ENCODE measurements at regions not wholly inside any gene's neighbourhood (a gene's known extent, or its start where the extent isn't known, plus 50 kb on each side); places are given as distances from the start of the nearest gene placed in this dataset.

GRCh38 chr21:15400905-15401304 lies 328.9 kb upstream of the USP25 start:
- DNase-seq = no peak

- no peak for DNase-seq
Observed at GRCh38 chr21:15401331-15401730, 328.5 kb upstream of the USP25 start.

GRCh38 chr21:15405214-15405613 lies 324.6 kb upstream of the USP25 start:
- DNase-seq = no peak

- DNase-seq = no peak
Observed at GRCh38 chr21:15406791-15407190, 323.0 kb upstream of the USP25 start.

- no peak for DNase-seq
Observed at GRCh38 chr21:15407585-15407984, 322.2 kb upstream of the USP25 start.

- no peak for DNase-seq
Observed at GRCh38 chr21:15408089-15408488, 321.7 kb upstream of the USP25 start.

GRCh38 chr21:15409031-15409430 lies 320.8 kb upstream of the USP25 start:
- no peak for DNase-seq

- no peak for DNase-seq
Observed at GRCh38 chr21:15410853-15411252, 318.9 kb upstream of the USP25 start.

- no peak for DNase-seq
Observed at GRCh38 chr21:15414057-15414456, 315.7 kb upstream of the USP25 start.

- no peak for DNase-seq
Observed at GRCh38 chr21:15415541-15416261, 314.1 kb upstream of the USP25 start.

GRCh38 chr21:15421441-15421881 lies 308.3 kb upstream of the USP25 start:
- no peak for DNase-seq

GRCh38 chr21:15421947-15422346 lies 307.8 kb upstream of the USP25 start:
- DNase-seq = no peak

GRCh38 chr21:15422783-15423182 lies 307.0 kb upstream of the USP25 start:
- no peak for DNase-seq

- DNase-seq = no peak
Observed at GRCh38 chr21:15423676-15424445, 305.9 kb upstream of the USP25 start.

GRCh38 chr21:15425049-15425448 lies 304.7 kb upstream of the USP25 start:
- DNase-seq = no peak

- DNase-seq = no peak
Observed at GRCh38 chr21:15430023-15430422, 299.8 kb upstream of the USP25 start.

GRCh38 chr21:15430577-15430976 lies 299.2 kb upstream of the USP25 start:
- DNase-seq = no peak

GRCh38 chr21:15431053-15431452 lies 298.7 kb upstream of the USP25 start:
- DNase-seq = no peak

GRCh38 chr21:15433091-15433490 lies 296.7 kb upstream of the USP25 start:
- DNase-seq = no peak

GRCh38 chr21:15434163-15434905 lies 295.4 kb upstream of the USP25 start:
- no peak for DNase-seq

- no peak for DNase-seq
Observed at GRCh38 chr21:15436031-15436430, 293.8 kb upstream of the USP25 start.

GRCh38 chr21:15437883-15438282 lies 291.9 kb upstream of the USP25 start:
- no peak for DNase-seq

- no peak for DNase-seq
Observed at GRCh38 chr21:15439726-15440125, 290.1 kb upstream of the USP25 start.

- no peak for DNase-seq
Observed at GRCh38 chr21:15441060-15441493, 288.7 kb upstream of the USP25 start.

Data from SIG-M5 (cell line).